Sigmoid colon (tissue), 4 donors: ENCODE measurements at regions not wholly inside any gene's neighbourhood (a gene's known extent, or its start where the extent isn't known, plus 50 kb on each side); places are given as distances from the start of the nearest gene placed in this dataset.

ENCODE experiments used
- CTCF ChIP-seq, 4 experiments: fragments of 450-650 bp in 3 of 4; fragments of 200-600 bp in 1 of 4; IDR thresholded peaks; one replicate each; pipeline ENCODE4 v1.5.1; 2016 to 2019; ENCODE audit warnings: antibody characterized with exemption in 4 of 4, mild to moderate bottlenecking in 3 of 4, moderate library complexity in 2 of 4
- POLR2AphosphoS5 ChIP-seq, 4 donors: sonication (generic); formaldehyde crosslinking; IDR thresholded peaks; one replicate each; pipeline ENCODE4 v1.6.1; 2017; ENCODE audit warnings: antibody characterized with exemption in 4 of 4

GRCh38 chr22:22342697-22343580, 98.4 kb downstream of the VPREB1 start:
- TF ChIP-seq CTCF (IDR thresholded peaks at IDR 0.05) (peak in 3 of 4 experiments; percentile 40 to 62 (median 48)), POLR2AphosphoS5 (IDR thresholded peaks at IDR 0.05) (no peak)
